ENCODE measurements at regions not wholly inside any gene's neighbourhood (a gene's known extent, or its start where the extent isn't known, plus 50 kb on each side); places are given as distances from the start of the nearest gene placed in this dataset.

DNA sequence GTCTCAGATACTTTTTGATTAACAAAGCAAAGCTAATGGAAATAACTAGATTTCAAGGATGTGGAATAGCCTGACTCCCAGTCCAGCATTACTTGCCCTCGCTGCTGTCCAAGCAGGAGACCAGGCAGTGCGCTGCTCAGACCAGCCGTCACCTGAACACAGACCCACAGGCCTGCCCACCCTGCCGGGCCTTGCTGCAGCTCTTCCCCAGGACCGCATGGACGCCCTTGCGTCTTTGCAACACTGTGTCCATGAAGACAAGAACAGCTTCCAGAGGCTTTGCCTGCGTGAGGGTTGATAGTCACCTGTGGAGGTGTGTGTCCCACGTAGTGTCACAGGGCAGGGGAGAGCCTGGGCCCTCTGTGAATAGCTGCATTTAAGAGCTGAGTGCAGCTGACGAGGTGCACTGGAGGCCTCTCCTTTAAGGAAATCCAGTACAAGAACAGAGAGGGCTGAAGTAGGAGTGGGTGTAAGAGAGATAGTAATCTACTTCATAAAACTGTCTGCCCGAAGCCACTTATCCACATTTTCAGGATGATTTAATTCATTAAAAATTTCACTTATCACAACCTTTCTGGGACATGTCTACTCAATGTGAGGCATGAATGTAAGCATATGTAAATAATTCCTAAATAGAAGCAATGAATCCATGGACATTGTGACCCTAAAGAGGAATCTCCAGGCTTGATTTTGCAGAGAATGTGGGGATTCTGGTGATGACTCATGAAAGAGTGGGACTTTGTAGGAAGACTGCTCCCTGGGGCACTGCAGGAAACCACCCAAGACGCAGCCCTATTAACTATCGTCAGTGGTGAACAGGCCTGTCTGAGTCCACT lies 176.2 kb upstream of the RAB4A start:
- TF ChIP-seq, protein P1, sequence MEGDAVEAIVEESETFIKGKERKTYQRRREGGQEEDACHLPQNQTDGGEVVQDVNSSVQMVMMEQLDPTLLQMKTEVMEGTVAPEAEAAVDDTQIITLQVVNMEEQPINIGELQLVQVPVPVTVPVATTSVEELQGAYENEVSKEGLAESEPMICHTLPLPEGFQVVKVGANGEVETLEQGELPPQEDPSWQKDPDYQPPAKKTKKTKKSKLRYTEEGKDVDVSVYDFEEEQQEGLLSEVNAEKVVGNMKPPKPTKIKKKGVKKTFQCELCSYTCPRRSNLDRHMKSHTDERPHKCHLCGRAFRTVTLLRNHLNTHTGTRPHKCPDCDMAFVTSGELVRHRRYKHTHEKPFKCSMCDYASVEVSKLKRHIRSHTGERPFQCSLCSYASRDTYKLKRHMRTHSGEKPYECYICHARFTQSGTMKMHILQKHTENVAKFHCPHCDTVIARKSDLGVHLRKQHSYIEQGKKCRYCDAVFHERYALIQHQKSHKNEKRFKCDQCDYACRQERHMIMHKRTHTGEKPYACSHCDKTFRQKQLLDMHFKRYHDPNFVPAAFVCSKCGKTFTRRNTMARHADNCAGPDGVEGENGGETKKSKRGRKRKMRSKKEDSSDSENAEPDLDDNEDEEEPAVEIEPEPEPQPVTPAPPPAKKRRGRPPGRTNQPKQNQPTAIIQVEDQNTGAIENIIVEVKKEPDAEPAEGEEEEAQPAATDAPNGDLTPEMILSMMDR (IDR thresholded peaks at IDR 0.05): no peak
- TF ChIP-seq POLR2A (IDR thresholded peaks at IDR 0.05): no peak
